Activated B cell treated with CpG ODN at 0.5 μM for 24 hours (primary cell): ENCODE measurements at regions not wholly inside any gene's neighbourhood (a gene's known extent, or its start where the extent isn't known, plus 50 kb on each side); places are given as distances from the start of the nearest gene placed in this dataset.
"Not testable (repeated sequence)": the region's sequence is repeated elsewhere in the genome, so short reads cannot be mapped to it uniquely, and the experiment has no call there.

Source experiments
- ATAC-seq: fragments of 200-7000 bp; cut with Tn5 transposase; one replicate; pipeline ENCODE4 v1.10.0; 2021; ENCODE audit warnings: low read depth, mild to moderate bottlenecking, moderate library complexity
- CTCF ChIA-PET: fragments of 350-600 bp; sonication (Branson Sonifier 250); formaldehyde crosslinking; loops from one replicate; lab custom pipeline; 2021; ENCODE audit warnings: antibody characterized with exemption; lab: Charles Lee
- POLR2A ChIA-PET: fragments of 350-600 bp; sonication (Branson Sonifier 250); formaldehyde crosslinking; loops from one replicate; lab custom pipeline; 2021; ENCODE audit warnings: antibody characterized with exemption; lab: Charles Lee
- DNase-seq: peaks from one replicate; pipeline ENCODE4 v3.0.0; 2022
- H3K27ac Mint-ChIP-seq: one replicate; pipeline ENCODE4 v1.8.0; 2020; ENCODE audit warnings: mixed read lengths
- H3K27me3 Mint-ChIP-seq: one replicate; pipeline ENCODE4 v1.8.0; 2021; ENCODE audit warnings: mixed read lengths
- H3K36me3 Mint-ChIP-seq: one replicate; pipeline ENCODE4 v1.8.0; 2021; ENCODE audit warnings: low read depth, mixed read lengths
- H3K4me1 Mint-ChIP-seq: one replicate; pipeline ENCODE4 v1.8.0; 2021; ENCODE audit warnings: mixed read lengths
- H3K4me3 Mint-ChIP-seq: one replicate; pipeline ENCODE4 v1.8.0; 2020; ENCODE audit warnings: mild to moderate bottlenecking, mixed read lengths
- H3K9me3 Mint-ChIP-seq: one replicate; pipeline ENCODE4 v1.8.0; 2020; ENCODE audit warnings: mixed read lengths
- intact Hi-C: fragments of 100-400 bp; cut with micrococcal nuclease; formaldehyde crosslinking; loops from one replicate; pipeline ENCODE4 v1.15.1; 2024
- TF ChIP-seq, protein P1 (sequence below): fragments of 200-600 bp; IDR thresholded peaks from one replicate; pipeline ENCODE4 v1.8.0; 2022; ENCODE audit warnings: antibody characterized with exemption, mild to moderate bottlenecking

DNA sequence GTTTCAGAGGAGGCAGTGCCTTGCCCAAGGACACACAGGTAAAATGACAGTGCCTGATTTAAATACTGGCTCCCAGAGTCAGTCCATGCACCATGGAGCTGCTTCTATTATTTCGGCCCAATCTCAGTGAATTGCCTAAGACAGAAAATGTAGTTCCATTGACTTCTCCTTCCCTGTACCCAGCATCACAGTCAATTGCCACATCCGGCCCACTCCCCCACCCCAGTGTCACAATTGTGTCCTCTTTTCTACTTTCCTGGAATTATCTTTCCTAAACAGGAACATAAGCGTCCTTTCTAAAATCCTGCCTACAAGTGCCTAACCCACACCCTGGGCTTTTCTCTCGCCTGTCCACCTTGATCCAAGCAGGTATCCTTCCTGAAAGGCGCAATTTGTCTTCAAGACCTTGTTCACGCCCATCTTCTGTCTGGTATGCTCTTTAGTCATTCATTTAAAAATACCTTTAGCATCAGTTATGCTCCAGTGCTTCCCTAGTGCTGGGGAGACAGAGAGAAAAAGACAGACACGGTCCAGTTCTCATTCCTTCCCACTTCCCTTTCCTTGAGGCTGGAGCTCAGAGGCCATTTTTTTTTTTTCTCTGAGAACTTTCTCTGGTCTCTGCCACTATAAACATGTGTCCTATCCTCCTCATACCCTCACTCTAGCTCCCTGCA, 411.4 kb downstream of the LIG4 start:
- no peaks in the 10 kb centered on the region for H3K9me3 Mint-ChIP-seq
- no peak overlapping the region for H3K27ac Mint-ChIP-seq
- no peaks in the 10 kb centered on the region for H3K36me3 Mint-ChIP-seq
- ChIA-PET CTCF (no interaction called here), POLR2A (no interaction called here)
- no peak for DNase-seq
- H3K4me1 Mint-ChIP-seq, result no peaks in the 10 kb centered on the region
- ATAC-seq, result no peak
- TF ChIP-seq, protein P1, sequence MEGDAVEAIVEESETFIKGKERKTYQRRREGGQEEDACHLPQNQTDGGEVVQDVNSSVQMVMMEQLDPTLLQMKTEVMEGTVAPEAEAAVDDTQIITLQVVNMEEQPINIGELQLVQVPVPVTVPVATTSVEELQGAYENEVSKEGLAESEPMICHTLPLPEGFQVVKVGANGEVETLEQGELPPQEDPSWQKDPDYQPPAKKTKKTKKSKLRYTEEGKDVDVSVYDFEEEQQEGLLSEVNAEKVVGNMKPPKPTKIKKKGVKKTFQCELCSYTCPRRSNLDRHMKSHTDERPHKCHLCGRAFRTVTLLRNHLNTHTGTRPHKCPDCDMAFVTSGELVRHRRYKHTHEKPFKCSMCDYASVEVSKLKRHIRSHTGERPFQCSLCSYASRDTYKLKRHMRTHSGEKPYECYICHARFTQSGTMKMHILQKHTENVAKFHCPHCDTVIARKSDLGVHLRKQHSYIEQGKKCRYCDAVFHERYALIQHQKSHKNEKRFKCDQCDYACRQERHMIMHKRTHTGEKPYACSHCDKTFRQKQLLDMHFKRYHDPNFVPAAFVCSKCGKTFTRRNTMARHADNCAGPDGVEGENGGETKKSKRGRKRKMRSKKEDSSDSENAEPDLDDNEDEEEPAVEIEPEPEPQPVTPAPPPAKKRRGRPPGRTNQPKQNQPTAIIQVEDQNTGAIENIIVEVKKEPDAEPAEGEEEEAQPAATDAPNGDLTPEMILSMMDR, result no peak
- intact Hi-C loops, result no loop called here
- no peak overlapping the region for H3K4me3 Mint-ChIP-seq
- no peaks in the 10 kb centered on the region for H3K27me3 Mint-ChIP-seq

DNA sequence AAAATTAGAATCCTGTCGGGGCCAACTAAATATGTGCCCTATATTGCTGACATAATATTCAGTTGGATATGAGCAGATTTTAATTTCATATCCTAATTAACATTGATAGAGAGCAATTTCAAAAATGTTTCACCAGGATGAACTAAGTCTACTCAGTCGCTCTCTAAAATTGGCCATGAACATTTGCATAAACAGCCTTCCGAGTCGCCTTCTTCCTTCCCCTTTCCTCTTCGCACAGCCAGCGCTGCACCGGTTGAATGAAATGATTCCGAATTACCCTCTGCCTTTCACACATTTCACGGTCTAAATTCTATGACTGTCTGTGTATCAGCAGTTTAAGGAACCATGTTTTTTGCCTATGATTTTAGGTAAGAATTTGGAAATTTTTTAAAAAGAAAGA, 413.7 kb downstream of the LIG4 start:
- ATAC-seq (no peak), DNase-seq (no peak)
- Mint-ChIP-seq H3K9me3 (no peaks in the 10 kb centered on the region), H3K4me3 (no peak overlapping the region), H3K27ac (no peak overlapping the region), H3K36me3 (no peaks in the 10 kb centered on the region), H3K27me3 (no peaks in the 10 kb centered on the region), H3K4me1 (no peaks in the 10 kb centered on the region)
- ChIA-PET CTCF (no interaction called here), POLR2A (no interaction called here)
- TF ChIP-seq, protein P1, result no peak
- intact Hi-C loops, result no loop called here

DNA sequence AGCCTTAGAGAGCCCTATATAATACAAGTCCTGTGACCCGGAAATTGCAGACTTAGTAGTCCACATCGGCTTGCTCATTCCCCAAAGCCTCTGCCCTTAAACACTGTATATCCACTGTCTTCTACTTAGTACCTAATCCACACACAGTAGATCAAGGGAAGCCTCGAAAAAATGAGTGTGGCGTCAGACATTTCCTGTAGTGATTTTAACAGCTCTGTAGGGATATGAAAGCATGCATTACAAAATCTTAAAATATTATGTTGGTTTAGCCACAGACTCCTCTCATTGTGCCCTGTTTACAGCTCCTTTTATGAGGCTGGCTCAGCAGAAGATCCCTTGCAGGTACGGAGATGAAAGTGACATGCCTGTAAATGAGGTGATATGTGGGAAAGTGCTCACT, 416.3 kb downstream of the LIG4 start:
- POLR2A ChIA-PET, result no interaction called here
- CTCF ChIA-PET, result no interaction called here
- intact Hi-C loops, result no loop called here
- TF ChIP-seq, protein P1, result no peak
- no peak for DNase-seq
- no peaks in the 10 kb centered on the region for H3K9me3 Mint-ChIP-seq
- H3K27me3 Mint-ChIP-seq, result no peaks in the 10 kb centered on the region
- no peak for ATAC-seq
- no peaks in the 10 kb centered on the region for H3K4me1 Mint-ChIP-seq
- no peak overlapping the region for H3K27ac Mint-ChIP-seq
- H3K36me3 Mint-ChIP-seq, result no peaks in the 10 kb centered on the region
- no peak overlapping the region for H3K4me3 Mint-ChIP-seq

DNA sequence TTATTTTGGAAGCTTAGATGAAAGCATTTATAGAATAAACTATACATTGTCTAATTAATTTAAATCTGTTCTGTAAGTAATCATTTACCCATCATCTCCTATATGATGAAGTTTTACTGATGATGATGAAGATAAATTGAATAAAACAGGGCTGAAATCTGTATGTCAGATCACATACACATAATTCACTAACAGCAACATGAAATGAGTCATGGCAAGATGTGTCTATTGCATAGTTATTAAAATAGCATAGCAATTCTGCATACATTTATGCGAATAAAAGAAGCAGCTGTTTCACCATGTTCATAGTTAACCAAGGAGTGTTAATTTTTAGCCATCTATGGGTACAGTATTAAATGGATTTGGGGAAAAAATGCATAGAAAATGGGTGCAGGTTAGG, 424.9 kb downstream of the LIG4 start:
- ChIA-PET CTCF (no interaction called here), POLR2A (no interaction called here)
- ATAC-seq (no peak), DNase-seq (no peak)
- no peaks in the 10 kb centered on the region for H3K9me3 Mint-ChIP-seq
- no peaks in the 10 kb centered on the region for H3K36me3 Mint-ChIP-seq
- no peak overlapping the region for H3K27ac Mint-ChIP-seq
- H3K4me3 Mint-ChIP-seq, result no peak overlapping the region
- no peaks in the 10 kb centered on the region for H3K27me3 Mint-ChIP-seq
- TF ChIP-seq, protein P1, result no peak
- no peaks in the 10 kb centered on the region for H3K4me1 Mint-ChIP-seq
- intact Hi-C loops, result no loop called here

DNA sequence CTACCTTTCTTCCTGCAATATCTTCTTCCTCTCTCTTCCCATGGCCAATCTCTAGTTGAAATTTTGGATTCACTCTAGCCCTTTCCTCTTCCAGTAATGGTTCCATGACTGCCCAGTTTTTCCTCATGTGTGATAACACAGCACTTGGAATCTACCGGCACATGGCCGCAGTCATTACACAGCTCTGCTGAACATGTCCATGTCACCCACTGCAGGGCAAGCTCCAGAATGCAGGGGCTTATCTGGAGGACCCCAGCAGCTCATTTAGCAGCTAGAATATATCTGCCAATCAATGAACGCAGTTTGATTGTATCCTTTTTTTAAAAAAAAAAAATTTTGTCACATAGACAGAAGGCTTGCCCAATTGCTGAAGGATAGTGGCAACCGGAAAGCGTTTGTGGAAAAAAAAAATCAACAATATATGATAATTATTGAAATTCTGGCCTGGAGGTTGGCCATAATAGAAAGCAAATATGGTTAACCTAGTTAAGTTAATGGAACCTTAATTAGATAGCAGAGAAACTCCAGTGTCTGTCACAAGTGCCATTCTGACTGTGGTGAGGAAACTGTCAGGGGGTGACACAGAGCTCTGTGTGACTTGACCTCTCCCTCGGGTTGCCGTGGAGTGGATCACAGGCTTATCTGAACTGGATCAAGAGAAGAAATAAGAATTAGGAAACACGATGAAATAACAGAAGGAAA, 426.7 kb downstream of the LIG4 start:
- POLR2A ChIA-PET, result no interaction called here
- Mint-ChIP-seq H3K4me3 (no peak overlapping the region), H3K27me3 (no peaks in the 10 kb centered on the region), H3K9me3 (peaks cover 2% of the 10 kb centered on the region), H3K36me3 (no peaks in the 10 kb centered on the region), H3K27ac (no peak overlapping the region), H3K4me1 (no peaks in the 10 kb centered on the region)
- intact Hi-C loops, result no loop called here
- ATAC-seq (no peak), DNase-seq (no peak)
- CTCF ChIA-PET, result no interaction called here
- TF ChIP-seq, protein P1, result no peak

DNA sequence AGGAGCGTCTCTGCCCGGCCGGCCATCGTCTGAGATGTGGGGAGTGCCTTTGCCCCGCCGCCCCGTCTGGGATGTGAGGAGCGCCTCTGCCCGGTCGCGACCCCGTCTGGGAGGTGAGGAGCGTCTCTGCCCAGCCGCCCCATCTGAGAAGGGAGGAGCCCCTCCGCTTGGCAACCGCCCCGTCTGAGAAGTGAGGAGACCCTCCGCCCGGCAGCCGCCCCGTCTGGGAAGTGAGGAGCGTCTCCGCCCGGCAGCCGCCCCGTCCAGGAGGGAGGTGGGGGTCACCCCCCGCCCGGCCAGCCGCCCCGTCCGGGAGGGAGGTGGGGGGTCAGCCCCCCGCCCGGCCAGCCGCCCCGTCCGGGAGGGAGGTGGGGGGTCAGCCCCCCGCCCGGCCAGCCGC, 432.7 kb downstream of the LIG4 start:
- H3K27me3 Mint-ChIP-seq, POLR2A ChIA-PET, intact Hi-C loops, H3K4me1 Mint-ChIP-seq, ATAC-seq, H3K9me3 Mint-ChIP-seq, H3K36me3 Mint-ChIP-seq, H3K4me3 Mint-ChIP-seq, H3K27ac Mint-ChIP-seq, DNase-seq, CTCF ChIA-PET: not testable (repeated sequence)
